ENCODE measurements at regions not wholly inside any gene's neighbourhood (a gene's known extent, or its start where the extent isn't known, plus 50 kb on each side); places are given as distances from the start of the nearest gene placed in this dataset.

DNA sequence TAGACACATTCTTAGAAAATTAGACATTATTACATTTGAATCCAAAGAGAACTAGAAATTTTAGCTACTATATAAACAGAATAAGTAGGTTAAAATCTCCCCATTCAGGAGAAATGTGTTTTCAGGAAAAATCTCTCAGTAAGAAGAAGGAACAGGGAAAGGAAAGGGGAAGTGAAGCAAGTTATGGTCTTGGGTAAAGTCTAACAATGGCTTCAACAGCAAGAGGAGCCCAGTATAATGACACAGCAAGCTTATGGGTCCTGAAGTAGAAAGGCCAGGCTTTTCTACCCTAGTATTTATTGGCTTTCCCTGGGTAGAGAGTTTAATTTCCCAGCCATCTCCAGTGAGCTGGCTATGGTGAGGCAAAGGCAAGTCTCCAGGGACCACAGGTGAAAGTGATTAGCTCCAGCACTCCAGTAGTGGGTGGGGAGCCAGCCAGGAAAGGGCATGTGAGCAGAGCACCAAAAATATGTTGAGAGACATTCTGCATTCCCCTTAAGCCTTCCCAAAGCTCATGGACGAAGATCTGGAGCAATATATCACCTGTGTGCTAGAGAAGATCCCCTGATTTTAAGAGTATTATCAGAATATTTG lies 981.7 kb downstream of the NR2F1-AS1 start:
- DNase-seq = no peak

DNA sequence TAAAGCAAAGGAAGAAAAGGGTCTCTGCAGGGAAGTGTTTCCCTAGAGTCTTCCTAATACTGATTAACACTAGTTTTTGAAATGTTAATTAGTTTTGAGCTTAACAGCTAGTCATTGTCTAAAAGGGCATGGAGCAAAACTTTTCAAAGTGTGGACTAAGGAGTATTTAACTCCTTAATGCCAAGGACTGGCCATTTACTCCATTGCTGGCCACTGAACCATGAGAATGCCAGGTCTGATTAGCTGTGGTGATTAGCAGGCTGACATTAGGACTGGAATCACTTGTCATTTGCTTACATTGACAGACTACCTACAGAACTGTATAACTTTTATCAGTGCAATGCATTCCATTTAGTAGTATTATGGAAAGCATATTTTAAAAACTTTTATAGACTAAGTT lies 987.0 kb downstream of the NR2F1-AS1 start:
- DNase-seq = no peak

GRCh38 chr5:92588876-92589275 lies 992.1 kb downstream of the NR2F1-AS1 start:
- DNase-seq = no peak

DNA sequence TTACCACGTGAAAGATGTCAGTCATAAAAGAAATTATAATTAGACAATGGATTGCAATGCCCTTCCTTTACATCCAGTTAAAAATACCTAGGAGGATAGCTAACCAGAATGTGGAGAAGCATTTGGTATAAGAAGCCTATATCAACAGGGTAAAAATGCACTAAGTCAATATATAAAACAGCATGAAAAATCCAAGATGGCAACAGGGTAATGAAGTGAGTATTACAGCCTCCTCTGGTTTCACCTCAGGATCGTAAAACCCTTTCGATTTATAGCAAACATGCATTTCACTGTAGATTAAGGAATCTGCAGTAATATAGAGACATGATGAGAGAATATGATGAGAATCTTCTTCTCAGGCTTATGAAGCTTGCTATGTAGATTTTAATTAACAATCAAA lies 999.3 kb downstream of the NR2F1-AS1 start:
- DNase-seq = no peak

DNA sequence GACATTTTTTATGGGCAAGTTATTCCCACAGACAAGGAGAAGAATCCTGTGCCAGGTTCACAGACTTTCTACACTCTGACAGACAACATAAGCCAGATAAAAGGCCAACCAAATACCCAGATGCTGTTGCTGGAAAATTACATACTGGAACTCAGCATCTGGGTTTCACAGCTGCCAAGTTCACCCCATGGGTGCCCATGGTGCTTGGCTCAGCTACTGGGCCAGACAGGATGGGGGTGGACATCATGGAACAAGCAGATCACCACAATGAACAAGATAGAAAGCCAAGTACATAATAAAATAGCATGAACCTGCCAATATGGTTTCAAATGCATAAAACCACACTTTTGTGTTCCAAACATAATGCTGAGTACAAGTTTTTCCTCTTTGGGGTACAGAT lies 999.8 kb downstream of the NR2F1-AS1 start:
- no peak for DNase-seq

DNA sequence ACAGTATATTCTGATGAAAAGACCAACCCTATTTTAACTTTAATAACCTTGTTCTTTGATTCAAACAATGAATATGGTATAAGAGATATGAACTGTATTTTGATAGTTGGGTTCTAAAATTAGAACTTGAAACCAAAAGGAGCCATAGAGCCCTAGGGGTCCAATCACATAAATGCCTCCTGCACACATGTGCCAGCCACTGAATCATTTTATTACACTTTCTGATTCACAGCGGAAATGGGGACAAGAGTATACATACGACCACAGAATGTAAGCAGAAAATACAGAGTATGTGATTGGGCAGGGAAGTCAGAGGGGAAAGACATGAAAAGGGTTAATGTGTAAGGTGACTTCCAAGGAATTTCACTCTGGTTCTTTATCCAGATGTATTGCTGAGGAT lies 1000.2 kb downstream of the NR2F1-AS1 start:
- DNase-seq = no peak

- DNase-seq = no peak
These were observed 1007.0 kb downstream of the NR2F1-AS1 start for GRCh38 chr5:92574023-92574422.

GRCh38 chr5:92568522-92568921 lies 1012.5 kb downstream of the NR2F1-AS1 start:
- DNase-seq = no peak

DNA sequence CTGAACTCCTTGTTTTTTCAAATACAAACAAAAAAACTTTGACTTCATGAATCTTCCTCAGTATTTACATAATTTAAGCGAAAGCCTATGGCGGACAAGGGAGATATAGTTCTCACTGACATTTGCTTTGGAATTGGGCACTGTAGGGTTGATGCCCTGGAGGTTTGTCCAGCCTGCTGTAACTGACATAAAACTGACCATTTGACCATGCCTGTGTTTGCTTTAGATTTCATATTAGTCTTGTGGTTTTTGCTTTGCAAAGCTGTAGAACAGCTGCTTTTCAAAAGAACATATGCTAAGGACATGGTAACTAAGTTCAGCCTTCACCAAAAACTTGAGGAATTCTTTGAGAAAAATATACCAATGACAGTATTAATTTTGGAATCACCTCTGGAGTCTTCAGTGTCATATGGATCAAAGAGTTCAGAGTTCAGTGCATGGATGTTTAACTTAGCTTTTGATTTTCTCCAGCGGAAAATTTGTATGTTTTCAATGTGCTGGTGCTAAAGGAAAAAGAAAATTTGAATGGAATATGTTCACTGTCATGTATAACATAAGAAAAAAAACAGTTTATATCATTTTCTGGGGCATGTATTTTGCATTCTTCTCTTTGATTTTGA lies 1013.1 kb downstream of the NR2F1-AS1 start:
- DNase-seq = no peak

DNA sequence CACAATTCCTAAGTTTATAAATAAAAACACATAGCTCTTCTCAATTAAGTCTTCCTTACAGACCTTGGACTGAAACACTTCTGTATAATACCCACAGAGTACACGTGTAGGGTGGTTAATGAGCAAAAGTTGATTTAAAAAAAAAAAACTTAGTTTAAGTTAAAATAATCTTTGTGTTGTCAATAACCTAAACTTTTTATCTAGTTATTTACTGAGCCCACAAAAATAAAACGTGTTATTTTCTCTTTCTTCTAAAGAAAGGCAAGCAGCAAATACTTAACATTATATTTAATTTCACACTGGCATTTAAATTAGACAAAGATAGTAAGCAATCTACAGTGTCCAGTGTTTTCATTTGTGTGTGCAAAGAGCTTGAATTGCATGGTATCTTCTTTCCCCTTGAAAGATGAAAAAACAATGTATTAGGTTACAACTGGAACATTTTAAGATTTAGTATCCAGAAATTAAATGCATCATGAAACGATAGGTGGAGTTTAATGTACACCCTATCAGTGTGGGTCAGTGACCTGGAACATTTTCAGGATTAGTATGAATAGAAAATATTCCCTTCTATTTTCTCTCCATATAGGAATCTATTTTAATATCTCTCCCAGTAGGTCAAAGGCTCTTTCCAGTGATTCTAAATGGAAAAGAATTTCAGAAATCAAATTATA lies 1014.8 kb downstream of the NR2F1-AS1 start:
- no peak for DNase-seq

- DNase-seq = no peak
These were observed 1015.3 kb downstream of the NR2F1-AS1 start for GRCh38 chr5:92565673-92566072.

- DNase-seq = no peak
These were observed 1019.0 kb downstream of the NR2F1-AS1 start for GRCh38 chr5:92562065-92562464.

- DNase-seq = no peak
These were observed 1019.5 kb downstream of the NR2F1-AS1 start for GRCh38 chr5:92561411-92561959.

DNA sequence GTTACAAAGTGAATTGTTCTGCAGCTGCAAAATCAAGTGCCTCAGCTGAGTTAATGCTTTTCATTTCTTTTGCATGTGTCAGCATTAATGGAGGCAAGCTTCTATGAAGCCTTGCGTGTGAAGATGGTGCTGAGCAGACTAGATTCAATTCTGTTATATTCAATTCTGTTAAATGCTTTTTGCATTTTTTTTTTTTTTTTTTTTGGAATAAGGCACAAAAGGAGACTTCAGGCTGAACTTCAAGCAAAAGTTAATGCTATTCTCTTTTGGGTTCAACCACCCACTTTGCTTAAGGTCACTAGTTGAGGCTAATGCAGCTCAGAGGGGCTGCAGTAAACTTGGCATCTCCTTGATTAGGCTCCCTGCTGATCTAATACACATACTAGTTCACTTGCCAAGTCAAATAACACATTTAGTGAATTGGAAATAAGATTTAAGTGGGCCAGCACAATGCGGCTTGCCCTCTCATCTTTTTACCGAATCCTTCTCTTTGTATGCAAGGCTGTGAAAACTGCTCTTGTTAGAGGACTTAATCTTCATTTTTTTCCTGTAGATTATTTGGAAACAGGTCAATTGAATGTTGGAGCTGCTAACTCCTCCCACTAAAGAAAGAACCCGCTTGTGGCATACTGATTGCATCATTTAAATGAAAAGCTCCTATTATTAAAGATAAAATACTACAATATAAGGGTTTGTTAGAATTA lies 1020.2 kb downstream of the NR2F1-AS1 start:
- no peak for DNase-seq

GRCh38 chr5:92559781-92560180 lies 1021.2 kb downstream of the NR2F1-AS1 start:
- no peak for DNase-seq

- no peak for DNase-seq
These were observed 1021.7 kb downstream of the NR2F1-AS1 start for GRCh38 chr5:92559331-92559730.

- DNase-seq = no peak
These were observed 1024.3 kb downstream of the NR2F1-AS1 start for GRCh38 chr5:92556747-92557146.

- DNase-seq = no peak
These were observed 1026.5 kb downstream of the NR2F1-AS1 start for GRCh38 chr5:92554447-92555085.

- no peak for DNase-seq
These were observed 1027.7 kb downstream of the NR2F1-AS1 start for GRCh38 chr5:92553326-92553725.

DNA sequence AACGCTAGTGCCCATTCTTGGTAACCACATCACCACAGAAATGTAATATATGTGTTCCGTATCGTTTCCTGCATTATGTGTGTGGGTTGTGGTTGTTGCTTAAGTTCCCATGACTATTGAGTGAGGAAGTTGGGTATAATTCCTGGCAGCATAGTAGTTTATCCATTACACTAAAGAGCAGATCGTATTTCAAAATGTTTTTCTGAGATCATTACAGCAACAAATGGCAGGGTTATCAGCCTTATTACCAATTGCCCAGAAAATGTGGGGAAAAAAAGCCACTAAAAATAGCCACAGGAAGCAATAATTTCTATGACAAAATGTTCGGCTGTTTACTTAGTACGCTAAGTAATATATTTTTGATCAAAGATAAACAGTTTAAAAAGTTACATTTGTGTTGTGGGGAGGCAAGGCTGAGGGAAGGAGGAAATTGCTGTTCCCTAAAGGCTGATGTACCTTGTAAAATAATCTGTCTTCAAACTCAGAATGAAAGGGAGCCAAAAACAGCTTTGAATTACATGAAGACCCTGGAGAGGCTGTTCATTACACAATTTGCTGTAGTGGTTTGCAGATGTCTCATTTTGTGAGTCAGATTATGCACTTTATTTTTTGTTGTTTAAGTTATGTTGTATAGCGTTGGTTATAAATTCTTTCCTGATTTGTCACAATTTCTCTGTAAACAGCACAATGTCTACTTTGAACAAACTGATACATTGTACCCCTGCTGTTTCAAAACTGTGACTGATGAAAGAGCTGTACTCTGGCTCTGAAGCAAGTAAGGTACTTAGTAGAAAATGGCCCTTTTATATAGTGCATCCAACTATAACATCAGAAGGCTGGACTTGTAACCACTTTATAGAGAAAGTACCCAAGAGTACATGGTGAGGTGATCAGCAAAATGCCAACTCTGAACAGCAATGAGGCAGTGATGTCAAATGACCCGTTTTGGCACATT lies 1028.5 kb downstream of the NR2F1-AS1 start:
- DNase-seq = no peak

DNA sequence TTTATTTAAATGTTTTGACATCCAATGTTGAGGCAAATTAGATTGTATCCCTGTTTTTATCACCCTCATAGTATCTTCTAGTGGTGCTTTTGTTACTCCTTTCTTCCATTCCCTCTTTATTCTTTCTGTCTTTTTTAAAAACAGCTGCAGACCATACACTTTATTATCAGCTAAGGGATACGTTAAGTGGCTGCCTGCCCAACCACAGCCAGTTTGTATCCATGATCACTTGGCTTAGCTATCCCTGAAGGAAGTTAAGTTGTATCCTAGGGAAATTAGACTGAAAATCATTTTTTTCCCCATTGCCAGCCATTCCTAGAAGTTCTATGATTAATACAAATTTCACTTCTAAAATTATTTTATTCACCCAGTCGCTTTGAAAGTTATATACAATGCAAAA lies 1032.7 kb downstream of the NR2F1-AS1 start:
- no peak for DNase-seq

- DNase-seq = no peak
These were observed 1036.4 kb downstream of the NR2F1-AS1 start for GRCh38 chr5:92544596-92544995.
